ENCODE measurements at regions not wholly inside any gene's neighbourhood (a gene's known extent, or its start where the extent isn't known, plus 50 kb on each side); places are given as distances from the start of the nearest gene placed in this dataset.

GRCh38 chr5:32511776-32512374 is 67.3 kb upstream of the ZFR start:
- Histone ChIP-seq H3K27me3 (ENCODE audit: insufficient read depth, low read length) (no peaks in the 10 kb centered on the region), H2AFZ (ENCODE audit: low read length) (no peak overlapping the region)
- TF ChIP-seq, protein P1, sequence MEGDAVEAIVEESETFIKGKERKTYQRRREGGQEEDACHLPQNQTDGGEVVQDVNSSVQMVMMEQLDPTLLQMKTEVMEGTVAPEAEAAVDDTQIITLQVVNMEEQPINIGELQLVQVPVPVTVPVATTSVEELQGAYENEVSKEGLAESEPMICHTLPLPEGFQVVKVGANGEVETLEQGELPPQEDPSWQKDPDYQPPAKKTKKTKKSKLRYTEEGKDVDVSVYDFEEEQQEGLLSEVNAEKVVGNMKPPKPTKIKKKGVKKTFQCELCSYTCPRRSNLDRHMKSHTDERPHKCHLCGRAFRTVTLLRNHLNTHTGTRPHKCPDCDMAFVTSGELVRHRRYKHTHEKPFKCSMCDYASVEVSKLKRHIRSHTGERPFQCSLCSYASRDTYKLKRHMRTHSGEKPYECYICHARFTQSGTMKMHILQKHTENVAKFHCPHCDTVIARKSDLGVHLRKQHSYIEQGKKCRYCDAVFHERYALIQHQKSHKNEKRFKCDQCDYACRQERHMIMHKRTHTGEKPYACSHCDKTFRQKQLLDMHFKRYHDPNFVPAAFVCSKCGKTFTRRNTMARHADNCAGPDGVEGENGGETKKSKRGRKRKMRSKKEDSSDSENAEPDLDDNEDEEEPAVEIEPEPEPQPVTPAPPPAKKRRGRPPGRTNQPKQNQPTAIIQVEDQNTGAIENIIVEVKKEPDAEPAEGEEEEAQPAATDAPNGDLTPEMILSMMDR (IDR thresholded peaks at IDR 0.05; ENCODE audit: extremely low read depth, low read depth, low read length), result no peak

GRCh38 chr5:32510860-32511259 is 66.3 kb upstream of the ZFR start:
- no peaks in the 10 kb centered on the region for H3K9me3 ChIP-seq (ENCODE audit: low read depth, low read length)
- TF ChIP-seq, protein P1 (IDR thresholded peaks at IDR 0.05; ENCODE audit: extremely low read depth, low read depth, low read length), result no peak
- H4K20me1 ChIP-seq (ENCODE audit: insufficient read depth, low read length), result no peaks in the 10 kb centered on the region
- H3K4me3 ChIP-seq (ENCODE audit: insufficient read depth, low read length), result no peak overlapping the region
- no peak for DNase-seq (ENCODE audit: insufficient read length, low spot score, missing footprints)
- no peak overlapping the region for H3K4me2 ChIP-seq (ENCODE audit: insufficient read depth, low read length)
- H2AFZ ChIP-seq (ENCODE audit: low read length), result no peak overlapping the region
- no peaks in the 10 kb centered on the region for H3K79me2 ChIP-seq (ENCODE audit: insufficient read depth, low read length)
- no peaks in the 10 kb centered on the region for H3K27me3 ChIP-seq (ENCODE audit: insufficient read depth, low read length)
- peaks cover 32% of the 10 kb centered on the region for H3K4me1 ChIP-seq (ENCODE audit: insufficient read depth, low read length)
- no peaks in the 10 kb centered on the region for H3K36me3 ChIP-seq (ENCODE audit: insufficient read depth, low read length)
- no peak overlapping the region for H3K27ac ChIP-seq (ENCODE audit: low read depth, low read length)

More at GRCh38 chr5:32511776-32512374, 67.3 kb upstream of the ZFR start:
- no peak for DNase-seq (ENCODE audit: insufficient read length, low spot score, missing footprints)
- H3K36me3 ChIP-seq (ENCODE audit: insufficient read depth, low read length), result no peaks in the 10 kb centered on the region
- H3K9me3 ChIP-seq (ENCODE audit: low read depth, low read length), result no peaks in the 10 kb centered on the region
- no peak overlapping the region for H3K27ac ChIP-seq (ENCODE audit: low read depth, low read length)
- H3K4me3 ChIP-seq (ENCODE audit: insufficient read depth, low read length), result no peak overlapping the region
- no peaks in the 10 kb centered on the region for H3K79me2 ChIP-seq (ENCODE audit: insufficient read depth, low read length)
- H4K20me1 ChIP-seq (ENCODE audit: insufficient read depth, low read length), result no peaks in the 10 kb centered on the region
- H3K4me1 ChIP-seq (ENCODE audit: insufficient read depth, low read length), result peaks cover 22% of the 10 kb centered on the region
- H3K4me2 ChIP-seq (ENCODE audit: insufficient read depth, low read length), result no peak overlapping the region

GRCh38 chr5:32508806-32509805 is 64.6 kb upstream of the ZFR start:
- Histone ChIP-seq H3K27me3 (ENCODE audit: insufficient read depth, low read length) (no peaks in the 10 kb centered on the region), H3K4me3 (ENCODE audit: insufficient read depth, low read length) (no peak overlapping the region), H3K27ac (ENCODE audit: low read depth, low read length) (peak overlapping the region; percentile 70), H3K79me2 (ENCODE audit: insufficient read depth, low read length) (no peaks in the 10 kb centered on the region), H3K4me1 (ENCODE audit: insufficient read depth, low read length) (peaks cover 48% of the 10 kb centered on the region), H3K4me2 (ENCODE audit: insufficient read depth, low read length) (no peak overlapping the region), H3K9me3 (ENCODE audit: low read depth, low read length) (no peaks in the 10 kb centered on the region), H4K20me1 (ENCODE audit: insufficient read depth, low read length) (peaks cover 4% of the 10 kb centered on the region), H2AFZ (ENCODE audit: low read length) (no peak overlapping the region), H3K36me3 (ENCODE audit: insufficient read depth, low read length) (no peaks in the 10 kb centered on the region)
- TF ChIP-seq, protein P1 (IDR thresholded peaks at IDR 0.05; ENCODE audit: extremely low read depth, low read depth, low read length), result no peak
- peak; percentile 26 for DNase-seq (ENCODE audit: insufficient read length, low spot score, missing footprints)
